ENCODE measurements at regions not wholly inside any gene's neighbourhood (a gene's known extent, or its start where the extent isn't known, plus 50 kb on each side); places are given as distances from the start of the nearest gene placed in this dataset.

DNA sequence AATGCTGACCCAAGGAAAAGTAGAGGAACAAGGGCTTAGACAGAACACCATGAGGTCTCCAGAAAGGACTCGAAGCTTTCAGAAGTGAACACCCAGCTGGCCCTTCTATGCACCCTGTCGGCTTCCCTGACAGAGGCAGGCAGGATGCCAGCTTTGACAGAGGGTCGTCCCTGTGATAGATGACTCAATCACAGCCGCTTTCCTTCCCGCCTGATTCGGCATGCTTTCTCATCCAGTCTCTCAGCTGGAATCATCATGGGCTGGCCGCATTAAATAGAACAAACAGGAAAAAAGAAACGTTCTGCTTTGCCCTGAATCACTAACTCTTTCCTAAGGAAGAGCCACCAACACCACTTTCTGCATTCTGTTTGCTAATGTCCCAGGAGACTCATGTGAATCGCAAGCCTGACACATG, 140.3 kb upstream of the RAB12 start:
- no peaks in the 10 kb centered on the region for H3K4me1 ChIP-seq (ENCODE audit: control insufficient read depth, insufficient read depth, low read length)
- H3K27ac ChIP-seq (ENCODE audit: low read depth, low read length) = no peak overlapping the region
- no peak overlapping the region for H3K9ac ChIP-seq (ENCODE audit: extremely low read depth, low read length, poor library complexity, severe bottlenecking)
- no peaks in the 10 kb centered on the region for H3K9me3 Mint-ChIP-seq
- no peaks in the 10 kb centered on the region for H3K9me3 ChIP-seq (ENCODE audit: control insufficient read depth, low read length)
- TF ChIP-seq, protein P1, sequence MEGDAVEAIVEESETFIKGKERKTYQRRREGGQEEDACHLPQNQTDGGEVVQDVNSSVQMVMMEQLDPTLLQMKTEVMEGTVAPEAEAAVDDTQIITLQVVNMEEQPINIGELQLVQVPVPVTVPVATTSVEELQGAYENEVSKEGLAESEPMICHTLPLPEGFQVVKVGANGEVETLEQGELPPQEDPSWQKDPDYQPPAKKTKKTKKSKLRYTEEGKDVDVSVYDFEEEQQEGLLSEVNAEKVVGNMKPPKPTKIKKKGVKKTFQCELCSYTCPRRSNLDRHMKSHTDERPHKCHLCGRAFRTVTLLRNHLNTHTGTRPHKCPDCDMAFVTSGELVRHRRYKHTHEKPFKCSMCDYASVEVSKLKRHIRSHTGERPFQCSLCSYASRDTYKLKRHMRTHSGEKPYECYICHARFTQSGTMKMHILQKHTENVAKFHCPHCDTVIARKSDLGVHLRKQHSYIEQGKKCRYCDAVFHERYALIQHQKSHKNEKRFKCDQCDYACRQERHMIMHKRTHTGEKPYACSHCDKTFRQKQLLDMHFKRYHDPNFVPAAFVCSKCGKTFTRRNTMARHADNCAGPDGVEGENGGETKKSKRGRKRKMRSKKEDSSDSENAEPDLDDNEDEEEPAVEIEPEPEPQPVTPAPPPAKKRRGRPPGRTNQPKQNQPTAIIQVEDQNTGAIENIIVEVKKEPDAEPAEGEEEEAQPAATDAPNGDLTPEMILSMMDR (conservative IDR thresholded peaks at IDR 0.05) = no peak
- H3K4me3 ChIP-seq (ENCODE audit: low read length) = no peak overlapping the region
- H3K36me3 ChIP-seq (ENCODE audit: control insufficient read depth, insufficient read depth, low read length) = no peaks in the 10 kb centered on the region
- no peak for DNase-seq
- no peak overlapping the region for H3K27ac Mint-ChIP-seq
- H3K27me3 Mint-ChIP-seq (ENCODE audit: insufficient read depth) = peaks cover 3% of the 10 kb centered on the region
- no peaks in the 10 kb centered on the region for H3K27me3 ChIP-seq (ENCODE audit: control insufficient read depth, insufficient read depth, low read length, poor library complexity, severe bottlenecking)
- no peaks in the 10 kb centered on the region for H3K36me3 Mint-ChIP-seq (ENCODE audit: low read depth)
- no peaks in the 10 kb centered on the region for H3K4me1 Mint-ChIP-seq
- 84 to 94% methylated on average over 5 to 9 of the region's 9 CpGs for WGBS, 2 experiments (ENCODE audit: insufficient coverage in 1 of 2, insufficient read length in 1 of 2)
- no peak overlapping the region for H3K4me3 Mint-ChIP-seq

DNA sequence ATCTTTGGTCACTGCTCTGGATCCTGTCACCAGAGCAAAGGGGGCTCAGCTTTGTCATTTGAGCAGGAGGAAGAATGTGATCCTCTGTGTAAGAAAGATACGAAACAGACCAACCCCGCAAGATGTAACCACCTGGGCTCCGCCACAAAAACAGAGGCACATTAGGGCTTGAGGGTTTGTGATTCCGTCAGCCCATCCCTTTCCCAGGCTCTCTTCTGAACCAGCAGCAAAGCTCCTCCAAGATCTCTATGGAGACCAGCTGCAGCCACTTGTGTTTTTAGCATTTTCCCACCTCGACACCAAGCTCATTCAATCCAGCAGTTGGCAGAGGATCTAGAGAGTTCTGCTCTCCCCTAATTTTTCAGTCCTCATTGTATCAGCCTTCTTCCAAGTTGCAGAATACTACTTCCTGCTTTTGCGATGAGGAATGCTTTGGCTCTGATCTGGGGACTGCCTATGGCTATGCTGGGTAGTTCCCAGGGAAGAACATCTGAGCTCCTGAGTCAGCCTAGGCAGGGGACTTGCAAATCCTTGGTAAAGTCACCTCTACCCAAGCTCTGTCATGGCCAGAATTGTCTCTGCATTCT, 139.6 kb upstream of the RAB12 start:
- Histone ChIP-seq H3K4me1 (ENCODE audit: control insufficient read depth, insufficient read depth, low read length) (no peaks in the 10 kb centered on the region), H3K27ac (ENCODE audit: low read depth, low read length) (no peak overlapping the region), H3K9me3 (ENCODE audit: control insufficient read depth, low read length) (no peaks in the 10 kb centered on the region), H3K27me3 (ENCODE audit: control insufficient read depth, insufficient read depth, low read length, poor library complexity, severe bottlenecking) (no peaks in the 10 kb centered on the region), H3K36me3 (ENCODE audit: control insufficient read depth, insufficient read depth, low read length) (no peaks in the 10 kb centered on the region), H3K9ac (ENCODE audit: extremely low read depth, low read length, poor library complexity, severe bottlenecking) (no peak overlapping the region), H3K4me3 (ENCODE audit: low read length) (no peak overlapping the region)
- Mint-ChIP-seq H3K27me3 (ENCODE audit: insufficient read depth) (peaks cover 3% of the 10 kb centered on the region), H3K27ac (no peak overlapping the region), H3K4me1 (no peaks in the 10 kb centered on the region), H3K4me3 (no peak overlapping the region), H3K9me3 (no peaks in the 10 kb centered on the region), H3K36me3 (ENCODE audit: low read depth) (no peaks in the 10 kb centered on the region)
- WGBS, 2 experiments (ENCODE audit: insufficient coverage in 1 of 2, insufficient read length in 1 of 2) = 91 to 100% methylated on average over 5 to 6 of the region's 6 CpGs
- no peak for DNase-seq
- TF ChIP-seq, protein P1 (conservative IDR thresholded peaks at IDR 0.05) = no peak

DNA sequence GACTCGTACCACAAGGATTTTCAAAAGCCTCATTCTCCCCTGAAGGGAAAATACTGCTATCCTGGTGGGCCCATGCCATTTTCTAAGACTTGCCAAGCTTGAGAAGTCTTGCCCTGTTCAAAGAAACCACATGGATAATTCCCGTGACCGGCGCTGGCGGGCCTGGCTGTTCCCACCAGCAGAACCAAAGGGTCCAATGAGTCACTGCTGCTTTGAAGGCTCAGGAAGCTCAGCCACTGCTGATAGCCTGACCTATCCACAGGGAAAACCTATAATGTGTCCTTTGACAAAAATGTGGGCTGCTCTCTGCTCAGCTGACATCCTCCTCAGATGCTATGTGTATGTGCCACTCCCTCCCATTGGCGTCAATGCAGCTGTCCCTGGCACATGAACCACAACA, 137.9 kb upstream of the RAB12 start:
- Mint-ChIP-seq H3K4me3 (no peak overlapping the region), H3K9me3 (no peaks in the 10 kb centered on the region), H3K27me3 (ENCODE audit: insufficient read depth) (peaks cover 4% of the 10 kb centered on the region), H3K4me1 (no peaks in the 10 kb centered on the region), H3K27ac (no peak overlapping the region), H3K36me3 (ENCODE audit: low read depth) (no peaks in the 10 kb centered on the region)
- Histone ChIP-seq H3K4me3 (ENCODE audit: low read length) (no peak overlapping the region), H3K27ac (ENCODE audit: low read depth, low read length) (no peak overlapping the region), H3K4me1 (ENCODE audit: control insufficient read depth, insufficient read depth, low read length) (no peaks in the 10 kb centered on the region), H3K9me3 (ENCODE audit: control insufficient read depth, low read length) (no peaks in the 10 kb centered on the region), H3K27me3 (ENCODE audit: control insufficient read depth, insufficient read depth, low read length, poor library complexity, severe bottlenecking) (no peaks in the 10 kb centered on the region), H3K36me3 (ENCODE audit: control insufficient read depth, insufficient read depth, low read length) (no peaks in the 10 kb centered on the region), H3K9ac (ENCODE audit: extremely low read depth, low read length, poor library complexity, severe bottlenecking) (no peak overlapping the region)
- TF ChIP-seq, protein P1 (conservative IDR thresholded peaks at IDR 0.05) = no peak
- 92 to 93% methylated on average over 6 of the region's 6 CpGs for WGBS, 2 experiments (ENCODE audit: insufficient coverage in 1 of 2, insufficient read length in 1 of 2)
- no peak for DNase-seq
